ENCODE measurements at regions not wholly inside any gene's neighbourhood (a gene's known extent, or its start where the extent isn't known, plus 50 kb on each side); places are given as distances from the start of the nearest gene placed in this dataset.

DNA sequence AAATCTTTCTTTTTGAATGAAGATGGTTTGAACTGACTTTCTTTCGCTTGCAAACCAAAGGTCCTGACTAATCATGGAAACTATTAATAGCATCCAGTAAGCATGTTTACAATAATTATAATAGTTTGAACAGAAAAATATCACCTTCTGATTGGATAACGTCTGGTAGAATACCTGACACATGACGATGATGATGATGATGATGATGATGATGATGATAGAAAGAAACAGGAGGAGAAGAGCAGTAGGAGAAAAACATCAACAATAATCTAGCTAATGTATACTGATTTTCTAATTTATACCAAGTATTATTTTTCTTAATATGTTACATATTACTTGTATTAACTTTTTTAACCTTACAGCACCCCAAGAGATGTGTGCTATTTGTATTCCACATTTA, 157.5 kb upstream of the SPRY2 start:
- H3K27ac ChIP-seq (ENCODE audit: low read depth, low read length, poor library complexity, severe bottlenecking): no peak overlapping the region
- no peaks in the 10 kb centered on the region for H3K36me3 ChIP-seq (ENCODE audit: insufficient read depth, low read length)
- no peaks in the 10 kb centered on the region for H3K79me2 ChIP-seq (ENCODE audit: insufficient read depth, low read depth, low read length)
- H3K9me2 ChIP-seq (ENCODE audit: insufficient read depth, low read length): no peaks in the 10 kb centered on the region
- ChIA-PET POLR2A (no interaction called here), CTCF (ENCODE audit: unreplicated experiment) (no interaction called here)
- H3K9me3 ChIP-seq (ENCODE audit: low read length): no peaks in the 10 kb centered on the region
- H3K4me1 ChIP-seq (ENCODE audit: insufficient read depth, low read length, poor library complexity, severe bottlenecking): no peaks in the 10 kb centered on the region
- intact Hi-C loops (cut with micrococcal nuclease; ENCODE audit: unreplicated experiment): no loop called here
- TF ChIP-seq, protein P1, sequence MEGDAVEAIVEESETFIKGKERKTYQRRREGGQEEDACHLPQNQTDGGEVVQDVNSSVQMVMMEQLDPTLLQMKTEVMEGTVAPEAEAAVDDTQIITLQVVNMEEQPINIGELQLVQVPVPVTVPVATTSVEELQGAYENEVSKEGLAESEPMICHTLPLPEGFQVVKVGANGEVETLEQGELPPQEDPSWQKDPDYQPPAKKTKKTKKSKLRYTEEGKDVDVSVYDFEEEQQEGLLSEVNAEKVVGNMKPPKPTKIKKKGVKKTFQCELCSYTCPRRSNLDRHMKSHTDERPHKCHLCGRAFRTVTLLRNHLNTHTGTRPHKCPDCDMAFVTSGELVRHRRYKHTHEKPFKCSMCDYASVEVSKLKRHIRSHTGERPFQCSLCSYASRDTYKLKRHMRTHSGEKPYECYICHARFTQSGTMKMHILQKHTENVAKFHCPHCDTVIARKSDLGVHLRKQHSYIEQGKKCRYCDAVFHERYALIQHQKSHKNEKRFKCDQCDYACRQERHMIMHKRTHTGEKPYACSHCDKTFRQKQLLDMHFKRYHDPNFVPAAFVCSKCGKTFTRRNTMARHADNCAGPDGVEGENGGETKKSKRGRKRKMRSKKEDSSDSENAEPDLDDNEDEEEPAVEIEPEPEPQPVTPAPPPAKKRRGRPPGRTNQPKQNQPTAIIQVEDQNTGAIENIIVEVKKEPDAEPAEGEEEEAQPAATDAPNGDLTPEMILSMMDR (conservative IDR thresholded peaks at IDR 0.05; ENCODE audit: low read length): no peak
- TF ChIP-seq EZH2phosphoT487 (IDR thresholded peaks at IDR 0.05; ENCODE audit: borderline replicate concordance, low read depth, low read length): no peak
- no peak for DNase-seq (ENCODE audit: low spot score)
- H4K20me1 ChIP-seq (ENCODE audit: insufficient read depth, low read length): no peaks in the 10 kb centered on the region
- H3K4me3 ChIP-seq (ENCODE audit: low read depth, low read length, poor library complexity, severe bottlenecking): no peak overlapping the region
- H2AFZ ChIP-seq (ENCODE audit: low read length): no peak overlapping the region
- BruUV-seq (replicated peaks): no TSS peak
- no peak overlapping the region for H3K4me2 ChIP-seq (ENCODE audit: low read length)

DNA sequence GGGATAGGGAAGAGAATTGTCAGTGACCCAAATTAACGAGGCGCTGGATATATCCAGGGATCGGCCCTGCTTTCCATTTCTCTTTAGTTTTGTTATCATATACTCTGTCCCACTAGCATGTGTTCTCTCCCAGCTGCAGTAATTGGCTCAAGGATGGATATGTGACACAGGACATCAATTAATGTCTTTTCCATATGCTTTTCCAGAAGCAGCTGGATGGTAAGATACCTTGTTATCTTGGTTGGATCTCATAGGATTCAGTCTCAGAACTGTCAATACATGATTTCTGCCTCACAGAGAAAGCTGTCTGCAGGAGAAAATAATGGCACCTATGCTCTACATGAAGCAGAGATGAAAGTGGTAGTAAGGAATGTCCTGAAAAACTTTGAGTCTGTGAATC, 157.1 kb upstream of the SPRY2 start:
- TF ChIP-seq EZH2phosphoT487 (IDR thresholded peaks at IDR 0.05; ENCODE audit: borderline replicate concordance, low read depth, low read length): no peak
- TF ChIP-seq, protein P1 (conservative IDR thresholded peaks at IDR 0.05; ENCODE audit: low read length): no peak
- BruUV-seq (replicated peaks): no TSS peak
- no peak for DNase-seq (ENCODE audit: low spot score)
- no peaks in the 10 kb centered on the region for H3K79me2 ChIP-seq (ENCODE audit: insufficient read depth, low read depth, low read length)
- H4K20me1 ChIP-seq (ENCODE audit: insufficient read depth, low read length): no peaks in the 10 kb centered on the region
- intact Hi-C loops (cut with micrococcal nuclease; ENCODE audit: unreplicated experiment): no loop called here
- H2AFZ ChIP-seq (ENCODE audit: low read length): no peak overlapping the region
- CTCF ChIA-PET (ENCODE audit: unreplicated experiment): no interaction called here
- H3K9me2 ChIP-seq (ENCODE audit: insufficient read depth, low read length): no peaks in the 10 kb centered on the region
- H3K9me3 ChIP-seq (ENCODE audit: low read length): no peaks in the 10 kb centered on the region
- no peaks in the 10 kb centered on the region for H3K4me1 ChIP-seq (ENCODE audit: insufficient read depth, low read length, poor library complexity, severe bottlenecking)
- H3K4me3 ChIP-seq (ENCODE audit: low read depth, low read length, poor library complexity, severe bottlenecking): no peak overlapping the region
- H3K27ac ChIP-seq (ENCODE audit: low read depth, low read length, poor library complexity, severe bottlenecking): no peak overlapping the region
- no peak overlapping the region for H3K4me2 ChIP-seq (ENCODE audit: low read length)
- POLR2A ChIA-PET: no interaction called here
- H3K36me3 ChIP-seq (ENCODE audit: insufficient read depth, low read length): no peaks in the 10 kb centered on the region

DNA sequence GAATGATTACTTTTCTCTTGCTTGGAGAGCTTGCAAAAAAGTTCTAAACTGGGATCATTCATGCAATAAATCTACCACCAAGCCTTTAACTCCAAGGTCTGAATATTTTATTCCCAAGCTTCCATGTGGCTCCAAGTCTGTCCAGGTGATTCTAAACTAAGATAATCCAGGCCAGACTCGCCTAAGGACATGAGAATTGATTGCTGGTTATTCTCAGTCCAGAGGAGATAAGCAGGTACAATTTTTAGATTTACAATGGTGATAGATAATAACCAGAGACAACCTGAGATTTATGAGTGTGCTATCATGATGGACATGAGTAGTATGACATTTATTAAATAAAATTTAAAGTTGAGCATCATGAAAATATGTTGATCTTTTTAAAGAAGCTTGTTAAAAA, 156.5 kb upstream of the SPRY2 start:
- intact Hi-C loops (cut with micrococcal nuclease; ENCODE audit: unreplicated experiment): no loop called here
- CTCF ChIA-PET (ENCODE audit: unreplicated experiment): no interaction called here
- H3K36me3 ChIP-seq (ENCODE audit: insufficient read depth, low read length): no peaks in the 10 kb centered on the region
- H3K4me2 ChIP-seq (ENCODE audit: low read length): no peak overlapping the region
- POLR2A ChIA-PET: no interaction called here
- H3K4me1 ChIP-seq (ENCODE audit: insufficient read depth, low read length, poor library complexity, severe bottlenecking): no peaks in the 10 kb centered on the region
- no peaks in the 10 kb centered on the region for H3K9me2 ChIP-seq (ENCODE audit: insufficient read depth, low read length)
- no peaks in the 10 kb centered on the region for H3K9me3 ChIP-seq (ENCODE audit: low read length)
- no peak for TF ChIP-seq EZH2phosphoT487 (IDR thresholded peaks at IDR 0.05; ENCODE audit: borderline replicate concordance, low read depth, low read length)
- TF ChIP-seq, protein P1 (conservative IDR thresholded peaks at IDR 0.05; ENCODE audit: low read length): no peak
- DNase-seq (ENCODE audit: low spot score): no peak
- H3K79me2 ChIP-seq (ENCODE audit: insufficient read depth, low read depth, low read length): no peaks in the 10 kb centered on the region
- H4K20me1 ChIP-seq (ENCODE audit: insufficient read depth, low read length): no peaks in the 10 kb centered on the region
- no peak overlapping the region for H2AFZ ChIP-seq (ENCODE audit: low read length)
- H3K27ac ChIP-seq (ENCODE audit: low read depth, low read length, poor library complexity, severe bottlenecking): no peak overlapping the region
- BruUV-seq (replicated peaks): no TSS peak
- H3K4me3 ChIP-seq (ENCODE audit: low read depth, low read length, poor library complexity, severe bottlenecking): no peak overlapping the region
